ENCODE measurements at regions not wholly inside any gene's neighbourhood (a gene's known extent, or its start where the extent isn't known, plus 50 kb on each side); places are given as distances from the start of the nearest gene placed in this dataset.

GRCh38 chr4:108492816-108493595 is 127.4 kb upstream of the RPL34 start:
- TF ChIP-seq GATA2 (IDR thresholded peaks at IDR 0.05; ENCODE audit: low read depth, low read length): no peak
- TF ChIP-seq GATA3 (IDR thresholded peaks at IDR 0.05; ENCODE audit: low read depth, low read length): no peak

Data from SH-SY5Y (cell line).